ENCODE measurements at regions not wholly inside any gene's neighbourhood (a gene's known extent, or its start where the extent isn't known, plus 50 kb on each side); places are given as distances from the start of the nearest gene placed in this dataset.
"Not testable (repeated sequence)": the region's sequence is repeated elsewhere in the genome, so short reads cannot be mapped to it uniquely, and the experiment has no call there.

- no peak for DNase-seq (ENCODE audit: low spot score in 2 of 2)
- Mint-ChIP-seq H3K27me3 (peaks cover 1% of the 10 kb centered on the region), H3K4me3 (no peak overlapping the region), H3K9me3 (peaks cover 1% of the 10 kb centered on the region), H3K36me3 (no peaks in the 10 kb centered on the region), H3K4me1 (no peaks in the 10 kb centered on the region), H3K27ac (no peak overlapping the region)
- ATAC-seq (ENCODE audit: low read depth), result no peak
Observed at GRCh38 chr11:22521226-22521625, 104.4 kb downstream of the FANCF start.

- no peak overlapping the region for H3K27ac Mint-ChIP-seq
- H3K9me3 Mint-ChIP-seq, result peaks cover 1% of the 10 kb centered on the region
- ATAC-seq (ENCODE audit: low read depth) (no peak), DNase-seq (ENCODE audit: low spot score in 2 of 2) (no peak)
- H3K4me1 Mint-ChIP-seq, result no peaks in the 10 kb centered on the region
- H3K27me3 Mint-ChIP-seq, result peaks cover 1% of the 10 kb centered on the region
- H3K4me3 Mint-ChIP-seq, result no peak overlapping the region
- no peaks in the 10 kb centered on the region for H3K36me3 Mint-ChIP-seq
Observed at GRCh38 chr11:22520521-22520920, 105.1 kb downstream of the FANCF start.

GRCh38 chr11:22518344-22518743 is 107.3 kb downstream of the FANCF start:
- not testable (repeated sequence) for H3K4me1 Mint-ChIP-seq; ATAC-seq (ENCODE audit: low read depth); H3K9me3 Mint-ChIP-seq; H3K4me3 Mint-ChIP-seq; H3K36me3 Mint-ChIP-seq; H3K27ac Mint-ChIP-seq; DNase-seq (ENCODE audit: low spot score in 2 of 2); H3K27me3 Mint-ChIP-seq

GRCh38 chr11:22516111-22516510 is 109.5 kb downstream of the FANCF start:
- Mint-ChIP-seq H3K36me3 (no peaks in the 10 kb centered on the region), H3K4me1 (no peaks in the 10 kb centered on the region), H3K27ac (no peak overlapping the region), H3K9me3 (peaks cover 1% of the 10 kb centered on the region), H3K27me3 (peaks cover 4% of the 10 kb centered on the region), H3K4me3 (no peak overlapping the region)
- DNase-seq (ENCODE audit: low spot score in 2 of 2) (no peak), ATAC-seq (ENCODE audit: low read depth) (no peak)

GRCh38 chr11:22512457-22512856 is 113.2 kb downstream of the FANCF start:
- Mint-ChIP-seq H3K27ac (no peak overlapping the region), H3K27me3 (peaks cover 4% of the 10 kb centered on the region), H3K4me1 (no peaks in the 10 kb centered on the region), H3K36me3 (no peaks in the 10 kb centered on the region), H3K9me3 (peaks cover 1% of the 10 kb centered on the region), H3K4me3 (no peak overlapping the region)
- no peak for ATAC-seq (ENCODE audit: low read depth)
- no peak for DNase-seq (ENCODE audit: low spot score in 2 of 2)

- DNase-seq (ENCODE audit: low spot score in 2 of 2) (no peak), ATAC-seq (ENCODE audit: low read depth) (no peak)
- Mint-ChIP-seq H3K27me3 (peaks cover 3% of the 10 kb centered on the region), H3K4me3 (no peak overlapping the region), H3K4me1 (no peaks in the 10 kb centered on the region), H3K9me3 (no peaks in the 10 kb centered on the region), H3K27ac (no peak overlapping the region), H3K36me3 (no peaks in the 10 kb centered on the region)
Observed at GRCh38 chr11:22510741-22511140, 114.9 kb downstream of the FANCF start.

- Mint-ChIP-seq H3K4me1 (no peaks in the 10 kb centered on the region), H3K4me3 (no peak overlapping the region), H3K27me3 (peaks cover 2% of the 10 kb centered on the region), H3K9me3 (no peaks in the 10 kb centered on the region), H3K27ac (no peak overlapping the region), H3K36me3 (no peaks in the 10 kb centered on the region)
- DNase-seq (ENCODE audit: low spot score in 2 of 2) (no peak), ATAC-seq (ENCODE audit: low read depth) (no peak)
Observed at GRCh38 chr11:22510010-22510409, 115.6 kb downstream of the FANCF start.

GRCh38 chr11:22508665-22509064 is 117.0 kb downstream of the FANCF start:
- H3K36me3 Mint-ChIP-seq, result no peaks in the 10 kb centered on the region
- H3K4me1 Mint-ChIP-seq, result no peaks in the 10 kb centered on the region
- DNase-seq (ENCODE audit: low spot score in 2 of 2) (no peak), ATAC-seq (ENCODE audit: low read depth) (no peak)
- peaks cover 2% of the 10 kb centered on the region for H3K27me3 Mint-ChIP-seq
- no peaks in the 10 kb centered on the region for H3K9me3 Mint-ChIP-seq
- no peak overlapping the region for H3K27ac Mint-ChIP-seq
- H3K4me3 Mint-ChIP-seq, result no peak overlapping the region

- DNase-seq (ENCODE audit: low spot score in 2 of 2), result no peak
- no peak overlapping the region for H3K4me3 Mint-ChIP-seq
- no peaks in the 10 kb centered on the region for H3K4me1 Mint-ChIP-seq
- H3K36me3 Mint-ChIP-seq, result no peaks in the 10 kb centered on the region
- no peak for ATAC-seq (ENCODE audit: low read depth)
- no peaks in the 10 kb centered on the region for H3K9me3 Mint-ChIP-seq
- H3K27me3 Mint-ChIP-seq, result no peaks in the 10 kb centered on the region
- no peak overlapping the region for H3K27ac Mint-ChIP-seq
Observed at GRCh38 chr11:22497474-22497873, 128.1 kb downstream of the FANCF start.

- no peak for DNase-seq (ENCODE audit: low spot score in 2 of 2)
- Mint-ChIP-seq H3K4me1 (no peaks in the 10 kb centered on the region), H3K27me3 (no peaks in the 10 kb centered on the region), H3K27ac (no peak overlapping the region), H3K9me3 (peaks cover 2% of the 10 kb centered on the region), H3K4me3 (no peak overlapping the region), H3K36me3 (no peaks in the 10 kb centered on the region)
- no peak for ATAC-seq (ENCODE audit: low read depth)
Observed at GRCh38 chr11:22491555-22492225, 133.9 kb downstream of the FANCF start.

- H3K36me3 Mint-ChIP-seq, result no peaks in the 10 kb centered on the region
- no peak for ATAC-seq (ENCODE audit: low read depth)
Observed at GRCh38 chr11:22479971-22480720, 142.0 kb downstream of the SLC17A6 start.

GRCh38 chr11:22479208-22479607 is 141.0 kb downstream of the SLC17A6 start:
- no peak for DNase-seq (ENCODE audit: low spot score in 2 of 2)
- Mint-ChIP-seq H3K4me1 (no peaks in the 10 kb centered on the region), H3K27ac (no peak overlapping the region), H3K36me3 (no peaks in the 10 kb centered on the region), H3K9me3 (no peaks in the 10 kb centered on the region), H3K4me3 (no peak overlapping the region), H3K27me3 (no peaks in the 10 kb centered on the region)
- no peak for ATAC-seq (ENCODE audit: low read depth)

More at GRCh38 chr11:22479971-22480720, 142.0 kb downstream of the SLC17A6 start:
- H3K4me1 Mint-ChIP-seq, result no peaks in the 10 kb centered on the region
- H3K9me3 Mint-ChIP-seq, result no peaks in the 10 kb centered on the region
- H3K27ac Mint-ChIP-seq, result no peak overlapping the region
- H3K27me3 Mint-ChIP-seq, result no peaks in the 10 kb centered on the region
- H3K4me3 Mint-ChIP-seq, result no peak overlapping the region
- DNase-seq (ENCODE audit: low spot score in 2 of 2), result no peak

- Mint-ChIP-seq H3K27ac (no peak overlapping the region), H3K4me3 (no peak overlapping the region), H3K36me3 (no peaks in the 10 kb centered on the region), H3K4me1 (no peaks in the 10 kb centered on the region), H3K9me3 (no peaks in the 10 kb centered on the region), H3K27me3 (no peaks in the 10 kb centered on the region)
- DNase-seq (ENCODE audit: low spot score in 2 of 2), result no peak
- no peak for ATAC-seq (ENCODE audit: low read depth)
Observed at GRCh38 chr11:22478169-22478568, 140.0 kb downstream of the SLC17A6 start.

- no peak for DNase-seq (ENCODE audit: low spot score in 2 of 2)
- Mint-ChIP-seq H3K36me3 (no peaks in the 10 kb centered on the region), H3K4me1 (no peaks in the 10 kb centered on the region), H3K4me3 (no peak overlapping the region), H3K27me3 (no peaks in the 10 kb centered on the region), H3K9me3 (no peaks in the 10 kb centered on the region), H3K27ac (no peak overlapping the region)
- no peak for ATAC-seq (ENCODE audit: low read depth)
Observed at GRCh38 chr11:22477312-22477711, 139.1 kb downstream of the SLC17A6 start.

GRCh38 chr11:22476589-22476988 is 138.4 kb downstream of the SLC17A6 start:
- no peaks in the 10 kb centered on the region for H3K36me3 Mint-ChIP-seq
- H3K27me3 Mint-ChIP-seq, result no peaks in the 10 kb centered on the region
- ATAC-seq (ENCODE audit: low read depth) (no peak), DNase-seq (ENCODE audit: low spot score in 2 of 2) (no peak)
- no peak overlapping the region for H3K4me3 Mint-ChIP-seq
- no peak overlapping the region for H3K27ac Mint-ChIP-seq
- H3K9me3 Mint-ChIP-seq, result no peaks in the 10 kb centered on the region
- no peaks in the 10 kb centered on the region for H3K4me1 Mint-ChIP-seq
